DMS 273 (cell line): ENCODE measurements at regions not wholly inside any gene's neighbourhood (a gene's known extent, or its start where the extent isn't known, plus 50 kb on each side); places are given as distances from the start of the nearest gene placed in this dataset.

Source experiments
- DNase-seq: peaks from one replicate; lab custom pipeline; 2025; ENCODE audit not compliant: unreplicated experiment; lab: John Stamatoyannopoulos, UW

DNA sequence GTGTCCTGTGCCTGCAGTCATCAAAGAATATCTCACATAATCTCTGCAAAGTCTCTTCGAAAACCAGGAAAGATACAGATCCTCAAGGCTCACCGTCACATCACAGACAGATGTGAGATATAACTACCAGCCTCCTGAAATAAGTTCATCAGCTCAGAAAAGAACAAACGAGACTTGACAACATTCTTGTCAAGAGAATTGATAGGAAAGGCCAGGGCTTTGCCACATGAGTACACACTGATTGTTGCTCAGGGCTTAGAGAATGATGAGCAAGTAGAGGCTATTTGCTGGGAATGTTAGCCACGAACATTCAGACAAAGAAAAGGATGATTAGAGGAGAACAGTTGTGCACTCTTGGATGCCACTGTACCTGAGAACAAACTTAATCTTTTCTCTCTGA lies 535.1 kb downstream of the ELAVL2 start:
- no peak for DNase-seq

DNA sequence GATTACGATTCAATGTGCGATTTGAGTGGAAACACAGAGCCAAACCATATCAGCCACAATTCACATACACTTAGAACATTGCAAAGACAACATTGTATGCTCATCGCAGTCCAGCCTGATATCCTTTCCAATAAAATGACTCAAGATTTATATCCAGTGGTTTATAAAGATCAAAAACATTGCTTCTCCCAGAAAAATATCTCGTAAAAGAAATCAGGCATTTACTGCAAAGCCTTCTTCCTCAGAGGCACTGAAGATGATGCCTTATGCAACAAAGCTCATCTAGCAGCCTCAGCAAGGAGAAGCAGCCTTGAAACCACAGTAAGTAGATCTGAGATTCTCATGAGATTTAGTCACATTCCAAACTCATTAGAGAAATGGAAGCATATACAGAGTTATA lies 523.8 kb downstream of the ELAVL2 start:
- no peak for DNase-seq

DNA sequence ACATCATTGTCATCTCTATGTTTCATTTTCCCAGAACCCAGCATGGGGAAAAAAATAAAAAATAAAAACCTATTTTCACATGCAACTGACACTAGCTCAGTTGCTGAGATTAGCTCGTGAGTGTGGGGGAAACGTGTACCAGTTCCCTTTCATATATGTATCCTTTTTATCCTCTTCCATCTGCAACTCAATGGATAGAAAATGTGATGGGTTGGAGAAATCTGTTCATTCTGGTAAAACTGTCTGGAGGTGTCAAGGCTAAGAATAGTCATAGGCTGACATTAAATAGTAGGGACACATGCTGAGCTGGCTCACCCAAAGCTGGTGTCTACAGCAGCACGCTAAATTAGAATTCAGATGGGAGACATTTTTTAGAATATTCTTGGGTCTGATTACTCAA lies 519.3 kb downstream of the ELAVL2 start:
- no peak for DNase-seq

DNA sequence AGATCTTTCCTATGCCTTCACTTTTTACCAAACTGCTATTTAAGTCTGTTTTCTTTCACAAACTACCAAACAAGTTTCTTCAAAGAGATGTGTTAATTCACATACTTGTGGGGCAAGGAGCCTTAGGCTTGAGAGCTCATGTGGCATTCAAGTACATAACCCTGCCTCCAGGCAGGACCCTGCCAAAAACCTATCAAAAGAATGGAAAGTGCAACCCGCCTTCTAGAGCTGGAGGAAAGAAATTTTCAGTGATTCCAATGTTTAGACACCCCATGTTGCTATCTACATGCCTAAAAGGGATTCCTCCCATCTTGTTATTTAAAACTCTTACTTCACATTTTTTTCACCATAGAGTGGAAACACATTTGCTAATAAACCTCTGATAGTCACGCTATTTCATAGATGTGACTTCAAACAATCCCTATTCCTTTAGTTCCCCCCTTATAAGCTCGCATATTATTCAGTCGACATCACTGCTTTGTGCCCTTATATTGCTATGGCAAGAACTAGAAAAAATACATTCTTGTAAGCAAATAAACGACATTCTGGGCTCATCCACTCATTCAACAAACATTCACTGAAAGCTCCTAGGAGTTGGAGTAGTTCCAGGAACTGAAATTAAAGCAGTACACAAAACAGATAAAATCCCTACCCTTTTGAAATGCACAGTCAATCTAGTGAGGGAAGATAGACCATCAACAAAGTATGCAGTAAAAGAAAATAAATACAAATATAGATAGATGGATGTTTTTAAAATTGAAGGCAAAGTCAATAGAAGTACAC lies 518.1 kb downstream of the ELAVL2 start:
- no peak for DNase-seq

DNA sequence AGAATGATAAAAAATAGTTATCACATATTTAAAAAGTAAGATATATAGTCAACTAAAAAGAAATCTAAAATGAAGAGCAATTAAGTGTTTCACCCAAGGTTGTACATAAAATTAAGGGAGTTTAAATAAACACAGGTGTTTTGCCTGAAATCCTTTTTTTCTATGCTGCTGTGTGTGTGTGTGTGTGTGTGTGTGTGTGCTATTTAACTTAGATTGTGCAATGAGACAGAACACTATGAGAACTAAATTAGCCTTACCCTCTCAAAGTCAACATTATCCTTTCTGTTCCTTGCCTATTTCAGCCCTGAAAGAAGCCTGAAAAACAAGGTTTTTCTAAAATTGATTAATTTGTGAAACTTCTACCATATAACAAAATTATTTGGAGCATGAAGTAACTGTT lies 516.2 kb downstream of the ELAVL2 start:
- no peak for DNase-seq

DNA sequence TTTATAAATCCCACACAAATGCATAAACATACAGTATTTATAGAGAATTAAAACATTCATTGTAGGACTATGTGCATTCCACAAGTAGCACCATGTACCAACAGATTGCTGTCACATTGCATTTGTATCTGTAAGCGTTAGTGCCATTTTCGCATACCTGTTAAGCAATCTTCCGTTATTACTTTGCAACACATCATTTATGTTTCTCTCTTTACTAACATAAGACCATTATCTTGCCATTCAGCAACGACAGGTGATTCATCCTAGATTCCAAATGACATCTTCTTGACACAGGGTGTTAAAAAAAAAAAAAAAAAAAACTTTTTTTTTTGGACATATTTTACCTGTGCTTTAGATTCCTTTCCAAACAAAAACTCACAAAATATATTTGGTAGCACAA lies 511.8 kb downstream of the ELAVL2 start:
- no peak for DNase-seq

DNA sequence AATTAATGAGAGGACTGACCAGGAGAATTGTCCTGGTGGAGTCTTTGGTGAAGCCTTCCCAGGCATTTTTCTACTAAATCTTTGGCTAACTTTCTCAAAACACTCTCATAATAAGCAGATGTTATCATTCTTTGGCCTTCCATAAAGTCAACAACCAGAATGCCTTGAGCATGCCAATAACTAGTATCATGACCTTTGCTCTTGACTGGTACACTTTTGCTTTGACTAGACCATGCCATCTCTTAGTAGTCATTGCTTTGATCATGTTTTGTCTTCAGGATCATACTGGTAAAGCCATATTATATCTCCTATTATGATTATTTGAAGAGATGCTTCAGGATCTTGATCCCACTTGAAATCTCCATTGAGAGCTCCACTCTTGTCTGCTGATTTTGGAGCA lies 506.9 kb downstream of the ELAVL2 start:
- no peak for DNase-seq

DNA sequence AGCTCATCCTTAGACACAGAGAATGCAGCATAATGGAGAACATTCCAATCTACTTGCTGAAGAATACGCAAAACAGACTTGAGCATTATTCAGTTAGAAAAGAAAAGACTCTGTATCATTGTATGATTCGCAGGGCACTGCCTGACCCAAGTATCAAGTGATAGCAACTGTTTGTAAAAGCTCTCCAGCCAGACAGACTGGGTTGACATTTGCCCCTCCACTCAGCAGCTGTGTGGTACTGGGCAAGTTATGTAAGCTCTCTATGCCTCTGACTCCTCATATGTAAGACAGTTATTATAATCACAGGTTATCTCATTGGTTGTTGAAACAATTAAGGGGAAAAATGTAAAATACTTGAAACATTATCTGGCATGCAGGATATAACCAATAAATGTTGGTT lies 505.0 kb downstream of the ELAVL2 start:
- DNase-seq, result peak; percentile 69

DNA sequence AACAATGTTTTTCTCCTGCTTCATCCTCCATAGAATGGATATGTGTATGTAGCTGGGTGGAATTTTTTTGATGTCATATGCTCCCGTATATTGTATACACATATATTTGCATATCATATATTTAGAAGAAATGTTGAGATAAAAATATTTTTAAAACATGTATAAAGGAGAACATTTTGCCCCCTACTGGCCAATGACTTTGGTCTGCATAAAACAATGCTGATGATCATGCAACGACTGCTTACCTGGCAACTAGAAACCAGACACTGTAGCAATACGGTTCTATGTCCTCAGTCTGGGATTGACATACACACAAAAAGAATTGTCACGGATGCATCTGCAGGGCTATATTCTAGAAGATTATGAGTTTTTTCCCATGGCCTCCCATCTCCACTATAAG lies 503.6 kb downstream of the ELAVL2 start:
- DNase-seq, result peak; percentile 35

DNA sequence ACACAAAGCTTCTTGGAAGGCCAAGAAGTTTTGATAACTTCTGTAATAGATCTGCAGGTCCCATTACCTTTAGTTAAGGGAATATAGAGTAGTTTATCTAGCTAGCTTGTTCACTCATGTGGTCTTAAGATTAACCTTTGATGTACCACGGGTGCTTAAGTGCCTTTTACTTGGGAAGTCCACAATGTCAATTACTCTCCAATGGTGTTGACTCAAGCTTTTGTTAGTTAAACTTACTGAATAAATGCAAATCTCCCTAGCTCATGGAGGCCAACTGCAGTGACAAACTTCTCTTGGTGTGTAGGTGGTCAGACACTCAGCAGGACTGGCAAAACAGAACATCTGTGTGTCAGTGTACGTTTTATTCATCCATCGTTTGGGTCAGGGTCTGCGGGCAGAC lies 501.5 kb downstream of the ELAVL2 start:
- no peak for DNase-seq

DNA sequence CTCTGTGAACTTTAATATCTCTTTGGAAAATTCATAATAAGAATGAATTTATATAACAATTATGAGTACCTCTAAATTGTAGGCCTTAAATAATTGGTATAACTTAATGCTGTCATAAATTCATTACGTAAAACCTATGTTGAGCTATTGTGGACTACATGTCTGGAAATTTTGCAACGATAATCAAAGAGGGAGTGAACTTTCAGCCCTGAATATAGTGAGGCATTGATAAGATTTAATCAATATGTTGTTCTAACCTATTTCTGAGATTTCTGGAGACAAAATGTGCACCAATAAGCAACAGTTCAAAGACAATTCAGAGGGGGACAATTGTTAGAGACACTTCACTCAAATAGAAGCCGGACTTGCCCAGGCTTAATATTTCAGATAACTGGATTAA lies 499.4 kb downstream of the ELAVL2 start:
- no peak for DNase-seq

DNA sequence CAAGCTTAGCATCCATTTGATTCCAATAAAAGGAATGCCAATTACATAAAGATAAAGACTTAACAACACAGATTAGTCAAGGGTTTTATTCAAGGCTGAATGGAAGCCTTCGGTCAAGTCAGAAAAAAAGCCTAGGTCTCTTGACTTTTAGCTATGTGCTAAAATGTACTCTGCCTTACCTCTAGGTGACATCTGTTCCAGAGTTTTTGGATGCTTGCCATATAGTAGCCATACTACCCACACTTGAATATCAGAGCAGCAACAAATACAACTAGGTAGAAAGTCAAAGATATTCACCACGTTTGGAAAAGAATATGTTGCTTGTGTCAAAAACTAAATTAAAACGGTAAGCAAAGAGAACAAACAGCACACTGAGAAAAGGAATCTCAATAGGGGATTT lies 484.7 kb downstream of the ELAVL2 start:
- peak; percentile 84 for DNase-seq

DNA sequence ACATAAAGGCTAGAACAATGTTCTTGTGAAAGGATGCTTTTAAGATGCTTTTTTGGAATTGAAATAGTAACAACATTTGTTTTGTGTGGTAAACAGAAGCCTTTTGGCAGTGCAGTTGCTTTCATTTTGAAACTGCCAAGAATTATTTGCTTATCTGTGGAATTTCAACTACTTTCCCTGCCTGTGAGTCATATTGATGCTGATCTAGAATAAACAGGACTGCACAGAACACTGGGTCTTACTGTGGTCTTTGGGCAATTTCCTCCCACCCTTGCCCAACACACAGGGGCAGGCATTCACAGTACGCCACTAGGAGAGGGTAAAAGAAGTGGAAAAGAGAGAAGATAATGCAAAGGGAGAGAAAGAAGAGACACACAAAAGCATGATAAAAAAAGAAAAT lies 483.7 kb downstream of the ELAVL2 start:
- no peak for DNase-seq

DNA sequence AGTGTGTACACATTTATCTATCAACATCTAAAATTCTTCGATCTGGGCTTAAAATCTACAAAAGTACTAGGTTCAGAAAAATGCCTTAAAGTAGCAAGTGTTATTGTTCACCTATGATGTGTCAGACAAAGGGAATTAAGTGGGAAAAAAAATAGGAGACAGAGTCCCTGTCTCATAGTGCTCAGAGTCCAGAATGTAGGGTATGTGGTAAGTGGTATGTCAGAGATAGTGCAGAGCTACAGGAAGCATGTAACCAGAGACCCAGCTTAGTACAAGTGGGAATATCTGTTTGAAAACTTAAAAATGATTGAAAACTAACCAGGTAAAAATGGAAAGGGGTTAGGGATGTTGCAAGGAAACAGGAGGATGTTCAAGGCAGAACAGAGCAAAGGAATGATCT lies 482.8 kb downstream of the ELAVL2 start:
- no peak for DNase-seq

DNA sequence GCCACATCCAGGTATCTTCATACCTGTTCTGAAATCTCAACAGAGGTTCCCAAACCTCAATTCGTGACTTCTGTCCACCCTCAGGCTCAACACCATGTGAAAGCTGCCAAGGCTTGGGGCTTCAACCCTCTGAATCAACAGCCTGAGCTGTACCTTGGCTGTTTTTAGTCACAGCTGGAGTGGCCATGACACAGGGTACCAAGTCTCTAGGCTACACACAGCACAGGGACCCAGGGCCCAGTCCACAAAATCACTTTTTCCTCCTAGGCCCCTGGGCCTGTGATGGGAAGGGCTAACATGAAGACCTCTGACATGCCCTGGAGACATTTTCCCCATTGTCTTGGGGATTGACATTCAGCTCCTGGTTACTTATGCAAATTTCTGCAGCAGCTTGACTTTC lies 464.9 kb downstream of the ELAVL2 start:
- DNase-seq, result no peak

DNA sequence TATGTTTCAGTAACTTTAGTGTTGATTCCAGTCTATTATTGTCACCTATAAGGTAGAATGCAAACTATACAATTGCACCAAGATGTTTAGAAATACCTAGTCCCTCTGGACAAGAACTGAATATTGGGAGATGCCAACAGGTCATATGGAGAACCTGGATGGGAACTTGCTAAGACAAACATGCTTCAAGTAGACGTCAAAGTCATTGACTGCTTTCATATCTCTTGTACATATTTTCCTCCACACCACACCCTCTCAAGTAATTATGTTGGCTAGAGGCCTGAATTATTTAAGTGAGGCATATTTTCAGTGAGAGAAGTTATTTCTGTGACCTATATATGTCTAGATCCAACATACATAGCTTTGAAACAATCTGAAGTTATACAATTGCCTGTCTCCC lies 453.3 kb downstream of the ELAVL2 start:
- no peak for DNase-seq

DNA sequence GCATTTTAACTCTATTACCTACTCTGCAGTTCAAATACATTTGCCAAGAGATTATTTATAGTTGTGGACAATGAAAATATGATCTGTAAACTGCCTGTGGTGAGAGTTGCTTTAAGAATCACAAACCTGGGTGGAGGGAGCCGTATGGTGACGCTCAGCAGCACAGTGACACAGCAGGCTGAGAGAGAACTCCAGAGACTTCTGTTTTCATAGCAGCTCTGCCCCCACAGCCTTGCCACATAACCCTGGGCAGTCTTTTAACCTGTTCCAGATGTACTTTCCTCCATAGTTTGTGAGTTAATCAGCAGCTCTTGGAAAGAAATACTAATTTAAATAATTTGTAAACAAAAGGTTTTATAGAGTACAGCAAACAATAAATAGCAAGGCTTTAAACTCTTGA lies 450.5 kb downstream of the ELAVL2 start:
- no peak for DNase-seq

DNA sequence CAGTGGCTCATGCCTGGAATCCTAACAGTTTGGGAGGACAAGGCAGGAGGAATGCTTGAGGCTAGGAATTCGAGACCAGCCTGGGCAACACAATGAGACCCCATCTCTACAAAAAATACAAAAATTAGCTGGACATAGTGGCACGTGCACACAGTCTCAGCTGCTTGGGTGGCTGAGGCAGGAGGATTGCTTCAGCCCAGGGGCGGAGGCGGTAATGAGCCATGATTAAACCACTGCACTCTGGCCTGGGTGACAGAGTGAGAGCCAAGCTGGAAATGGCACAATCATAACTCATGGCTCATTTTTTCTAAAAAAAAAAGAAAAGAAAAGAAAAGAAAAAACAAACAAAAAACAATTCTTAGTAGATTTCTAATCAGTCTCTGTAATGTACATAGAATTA lies 446.2 kb downstream of the ELAVL2 start:
- no peak for DNase-seq

DNA sequence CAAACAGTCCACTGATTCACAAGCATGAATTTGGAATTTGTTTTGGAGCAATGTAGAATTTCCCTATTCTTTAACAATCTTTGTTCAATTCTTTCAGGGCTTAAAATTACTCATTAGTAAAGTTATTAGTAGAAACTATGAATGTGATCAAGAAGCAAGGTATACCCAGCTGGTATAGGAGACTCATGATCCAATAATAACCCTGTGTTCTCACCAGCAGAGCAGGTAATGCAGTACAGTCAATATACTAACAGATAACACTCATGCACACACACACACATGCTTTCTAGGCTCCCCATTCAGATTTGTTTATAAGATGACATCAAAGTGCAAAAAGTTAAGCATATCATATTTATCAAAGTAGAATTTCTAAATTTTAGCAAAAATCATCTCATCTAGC lies 445.2 kb downstream of the ELAVL2 start:
- DNase-seq, result no peak

DNA sequence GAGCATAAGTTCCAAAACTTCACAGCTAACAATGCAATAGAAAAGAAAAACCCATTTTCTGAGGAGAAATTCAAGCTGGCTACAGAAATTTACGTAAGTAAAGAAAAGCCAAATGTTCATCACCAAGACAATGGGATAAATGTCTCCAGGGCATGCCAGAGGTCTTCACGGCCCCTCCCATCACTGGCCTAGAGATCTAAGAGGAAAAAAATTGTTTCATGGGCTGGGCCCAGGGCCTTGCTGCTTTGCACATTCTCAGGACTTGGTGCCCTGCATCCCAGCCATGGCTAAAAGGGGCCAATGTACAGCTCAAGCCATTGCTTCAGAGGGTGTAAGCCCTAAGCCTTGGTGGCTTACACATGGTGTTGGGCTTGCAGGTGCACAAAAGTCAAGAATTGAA lies 443.6 kb downstream of the ELAVL2 start:
- DNase-seq, result no peak

DNA sequence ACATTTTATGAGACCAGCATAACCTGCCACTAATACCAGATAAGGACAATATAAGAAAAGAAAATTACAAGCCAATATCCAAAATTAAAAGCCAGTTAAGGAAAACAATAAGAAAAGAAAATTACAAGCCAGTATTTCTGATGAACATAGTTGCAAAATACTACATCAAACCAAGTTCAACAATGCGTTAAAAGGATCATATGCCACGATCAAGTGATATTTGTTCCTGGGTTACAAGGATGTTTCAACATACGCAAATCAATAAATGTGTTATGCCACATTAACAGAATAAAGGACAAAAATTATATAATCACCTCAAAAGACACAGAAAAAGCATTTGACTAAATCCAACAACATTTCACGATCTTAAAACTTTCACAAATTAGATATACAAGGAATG lies 431.9 kb downstream of the ELAVL2 start:
- no peak for DNase-seq

DNA sequence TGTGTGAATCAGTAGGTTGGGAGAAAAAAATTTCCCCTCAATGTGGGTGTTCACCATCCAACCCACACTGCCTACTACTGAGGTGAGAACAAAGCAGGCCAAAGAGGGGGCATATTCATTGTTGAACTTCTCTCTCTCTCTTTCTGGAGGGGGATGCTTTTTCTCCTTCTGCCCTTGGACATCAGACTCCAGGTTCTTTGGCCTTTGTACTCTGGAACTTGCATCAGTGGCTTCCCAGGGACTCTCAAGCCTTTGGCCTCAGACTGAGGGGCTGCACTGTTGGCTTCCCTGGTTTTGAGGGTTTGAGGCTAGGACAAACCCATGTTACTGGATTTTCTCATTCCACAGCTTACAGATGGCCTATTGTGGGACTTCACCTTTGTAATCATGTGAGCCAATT lies 417.2 kb downstream of the ELAVL2 start:
- no peak for DNase-seq

DNA sequence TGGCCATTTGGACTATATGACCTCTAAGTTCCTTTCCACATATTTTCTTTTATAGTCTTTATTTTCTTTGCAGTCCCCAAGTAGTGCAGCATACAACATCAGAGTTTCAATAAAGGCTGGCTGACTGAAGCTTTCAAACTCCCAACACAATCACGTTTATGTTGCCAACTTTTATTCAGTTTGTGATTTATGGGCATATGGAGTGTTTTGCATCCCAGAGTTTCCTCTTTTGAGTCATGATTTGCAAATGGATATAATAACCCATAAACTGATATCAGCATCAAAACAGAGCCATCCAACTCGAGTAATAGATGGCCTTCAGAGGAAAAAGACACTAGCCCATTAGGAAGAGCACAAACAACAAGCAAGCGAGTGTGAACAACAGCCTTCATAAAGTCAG lies 414.0 kb downstream of the ELAVL2 start:
- no peak for DNase-seq
